GM12864 (cell line): ENCODE measurements at regions not wholly inside any gene's neighbourhood (a gene's known extent, or its start where the extent isn't known, plus 50 kb on each side); places are given as distances from the start of the nearest gene placed in this dataset.

ENCODE experiments used
- DNase-seq: peaks from one replicate; pipeline ENCODE4 v3.0.0-alpha.2; 2011; ENCODE audit warnings: low read depth
- H3K4me3 ChIP-seq: 2 replicates; pipeline ENCODE4 v1.5.1; 2011; ENCODE audit warnings: mild to moderate bottlenecking, low read depth, low read length, control low read depth
- CTCF ChIP-seq: IDR thresholded peaks from 2 replicates; pipeline ENCODE4 v1.5.1; 2011; ENCODE audit warnings: low read depth, mild to moderate bottlenecking, moderate library complexity, low read length, control low read depth, inconsistent platforms; ENCODE audit errors: missing control alignments

GRCh38 chr3:72296477-72297111 lies 511.6 kb upstream of the PROK2 start:
- no peak overlapping the region for H3K4me3 ChIP-seq
- TF ChIP-seq CTCF: no peak

GRCh38 chr3:72295962-72296450 lies 511.1 kb upstream of the PROK2 start:
- DNase-seq: no peak
- no peak overlapping the region for H3K4me3 ChIP-seq
- no peak for TF ChIP-seq CTCF

More at GRCh38 chr3:72296477-72297111, 511.6 kb upstream of the PROK2 start:
- no peak for DNase-seq

- no peak for TF ChIP-seq CTCF
- H3K4me3 ChIP-seq: no peak overlapping the region
- DNase-seq: no peak
Measured at GRCh38 chr3:72295276-72295961, 510.5 kb upstream of the PROK2 start.

- H3K4me3 ChIP-seq: no peak overlapping the region
- TF ChIP-seq CTCF: no peak
- DNase-seq: no peak
Measured at GRCh38 chr3:72290859-72291638, 506.1 kb upstream of the PROK2 start.

- no peak for DNase-seq
- peak overlapping the region; percentile 7; the same call in 1 of the 2 replicates for H3K4me3 ChIP-seq
- no peak for TF ChIP-seq CTCF
Measured at GRCh38 chr3:72289692-72290071, 504.7 kb upstream of the PROK2 start.

- no peak for TF ChIP-seq CTCF
- H3K4me3 ChIP-seq: peak overlapping the region; percentile 31
- DNase-seq: no peak
Measured at GRCh38 chr3:72288955-72289691, 504.2 kb upstream of the PROK2 start.
